NB4 (cell line): ENCODE measurements at regions not wholly inside any gene's neighbourhood (a gene's known extent, or its start where the extent isn't known, plus 50 kb on each side); places are given as distances from the start of the nearest gene placed in this dataset.

Experiments used
- CTCF ChIP-seq: IDR thresholded peaks from one replicate; pipeline ENCODE4 v1.5.1; 2012; ENCODE audit warnings: low read depth, low read length
- POLR2A ChIP-seq: IDR thresholded peaks from 2 replicates; pipeline ENCODE4 v1.6.1; 2011; ENCODE audit warnings: mild to moderate bottlenecking; ENCODE audit not compliant: insufficient read length; ENCODE audit errors: extremely low read depth
- TF ChIP-seq, protein P1 (sequence below): IDR thresholded peaks from 2 replicates; pipeline ENCODE4 v1.6.1; 2011; ENCODE audit warnings: low read depth, low read length

DNA sequence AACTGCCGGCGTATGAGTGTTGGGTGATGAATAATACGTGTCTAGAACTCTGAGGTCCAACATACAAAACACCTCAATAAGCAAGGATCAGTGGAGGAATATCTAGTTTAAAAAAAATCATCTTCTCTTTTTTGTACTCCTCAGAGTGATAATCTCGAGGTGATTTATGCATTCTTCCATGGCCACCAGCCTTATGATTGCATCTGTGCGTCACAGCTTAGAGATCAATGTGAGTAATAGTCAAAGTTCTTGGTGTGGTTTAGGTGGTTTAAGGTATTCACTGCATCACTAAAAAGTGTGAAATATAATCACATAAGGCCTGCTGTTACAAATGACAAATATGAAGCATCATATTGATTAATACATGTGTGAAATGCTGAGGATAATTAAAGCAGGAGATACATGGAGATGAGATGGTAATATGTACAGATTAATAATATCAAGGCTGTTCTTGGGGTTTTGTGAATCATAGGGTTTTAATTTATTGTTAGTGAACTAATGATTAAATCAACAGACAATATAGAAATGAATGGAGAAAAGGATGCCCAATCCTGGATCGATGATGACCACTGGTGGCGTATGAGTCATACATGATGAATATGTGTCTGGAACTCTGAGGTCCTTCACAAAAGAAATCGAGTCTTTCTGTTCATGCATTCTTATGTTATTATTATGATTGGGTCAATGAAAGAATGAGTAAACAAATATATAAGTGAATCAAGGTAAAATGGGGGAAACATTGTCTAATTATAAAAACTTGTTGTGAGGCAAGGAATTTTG, 68.8 kb upstream of the RTL1 start:
- TF ChIP-seq CTCF, result no peak
- TF ChIP-seq POLR2A, result no peak
- TF ChIP-seq, protein P1, sequence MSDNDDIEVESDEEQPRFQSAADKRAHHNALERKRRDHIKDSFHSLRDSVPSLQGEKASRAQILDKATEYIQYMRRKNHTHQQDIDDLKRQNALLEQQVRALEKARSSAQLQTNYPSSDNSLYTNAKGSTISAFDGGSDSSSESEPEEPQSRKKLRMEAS, result no peak
